HG02610 (cell line): ENCODE measurements at regions not wholly inside any gene's neighbourhood (a gene's known extent, or its start where the extent isn't known, plus 50 kb on each side); places are given as distances from the start of the nearest gene placed in this dataset.

Experiments
- ATAC-seq: cut with Tn5 transposase; IDR thresholded peaks from one replicate; pipeline ENCODE4 v1.9.1; 2021; ENCODE audit warnings: mild to moderate bottlenecking, moderate library complexity; ENCODE audit not compliant: unreplicated experiment

DNA sequence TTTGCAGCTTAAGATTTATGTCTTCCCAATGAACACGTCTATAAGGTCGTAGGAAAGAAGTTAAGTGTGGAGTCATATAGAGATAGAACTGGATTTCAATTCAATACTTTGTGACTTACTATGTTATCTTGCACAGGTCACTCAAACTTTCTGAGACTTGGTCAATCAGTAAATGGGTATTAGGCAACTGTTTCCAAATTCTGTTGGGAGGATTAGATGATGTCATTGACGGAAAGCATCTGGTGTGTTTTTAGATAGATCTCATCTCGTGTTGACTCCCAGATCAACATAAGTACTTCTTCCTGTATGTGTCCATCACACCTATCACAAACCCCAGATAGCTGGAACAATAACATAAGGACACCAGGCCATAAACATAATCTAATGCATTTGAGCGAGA lies 771.1 kb upstream of the FANCL start:
- no peak for ATAC-seq

GRCh38 chr2:59008950-59009349 lies 767.8 kb upstream of the FANCL start:
- no peak for ATAC-seq

DNA sequence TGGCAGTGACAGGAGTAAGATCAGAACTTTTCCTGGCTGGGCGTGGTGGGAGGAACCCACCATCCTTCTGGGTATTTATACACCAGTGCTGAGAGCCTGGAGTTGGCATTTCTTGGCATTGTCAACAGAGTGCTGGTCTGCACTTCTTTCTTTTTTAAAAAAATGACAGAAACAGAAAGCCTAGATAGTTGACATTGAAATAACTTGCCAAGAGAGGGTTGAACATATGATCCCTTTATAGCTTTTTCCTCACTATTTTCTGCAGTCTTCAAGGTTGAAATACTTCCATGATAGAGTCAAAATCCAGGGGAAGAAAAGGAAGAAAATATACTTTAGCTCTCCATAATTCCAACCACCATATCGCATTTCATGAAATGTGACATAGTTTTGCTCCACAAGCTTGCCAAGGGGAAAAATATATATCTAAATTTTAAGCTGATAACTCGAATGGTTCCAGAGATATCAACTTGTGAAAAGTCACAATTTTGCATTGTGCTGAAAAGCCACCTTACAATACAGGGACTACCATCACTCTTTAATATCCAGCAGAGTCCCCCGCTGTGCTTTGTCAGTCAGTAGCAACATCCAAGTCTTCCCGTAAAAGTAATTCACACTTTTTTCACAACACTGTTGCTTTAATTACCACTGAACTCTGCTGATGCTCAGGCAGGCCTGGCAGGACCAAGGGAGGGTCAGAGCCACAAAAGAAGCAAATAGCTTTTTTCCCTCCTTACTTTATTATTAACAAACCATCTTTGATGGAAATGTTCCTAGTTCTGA lies 764.9 kb upstream of the FANCL start:
- no peak for ATAC-seq

- no peak for ATAC-seq
Measured at GRCh38 chr2:59004621-59005020, 763.5 kb upstream of the FANCL start.

DNA sequence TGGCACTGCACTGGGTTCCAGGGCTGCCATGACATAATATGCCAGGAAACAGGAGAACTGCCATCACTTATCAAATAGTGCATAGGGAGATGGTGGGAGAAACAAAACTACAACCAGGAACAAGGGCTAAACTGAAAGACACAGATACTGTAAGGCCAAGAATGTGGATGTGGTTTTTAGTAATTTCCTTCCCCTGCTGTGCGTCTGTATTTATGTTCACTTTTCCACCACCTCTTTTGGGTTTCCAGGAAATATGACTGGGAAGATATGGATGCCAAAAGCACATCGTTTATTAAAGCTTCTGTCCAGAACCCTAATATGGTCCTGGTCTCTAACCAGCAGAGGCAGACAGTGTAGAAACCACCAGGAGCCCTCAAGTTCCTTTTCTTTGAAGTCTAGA lies 759.7 kb upstream of the FANCL start:
- no peak for ATAC-seq

- no peak for ATAC-seq
Measured at GRCh38 chr2:58992062-58992706, 751.1 kb upstream of the FANCL start.

DNA sequence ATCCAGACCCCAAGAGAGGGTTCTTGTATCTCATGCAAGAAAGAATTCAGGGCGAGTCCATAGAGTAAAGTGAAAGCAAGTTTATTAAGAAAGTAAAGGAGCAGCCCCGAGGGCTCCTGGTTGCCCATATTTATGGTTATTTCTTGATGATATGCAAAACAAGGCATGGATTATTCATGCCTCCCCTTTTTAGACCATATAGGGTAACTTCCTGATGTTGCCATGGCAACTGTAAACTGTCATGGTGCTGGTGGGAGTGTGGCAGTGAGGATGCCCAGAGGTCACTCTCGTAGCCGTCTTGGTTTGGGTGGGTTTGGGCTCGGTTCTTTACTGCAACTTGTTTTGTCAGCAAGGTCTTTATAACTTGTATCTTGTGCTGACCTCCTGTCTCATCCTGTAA lies 750.2 kb upstream of the FANCL start:
- no peak for ATAC-seq

DNA sequence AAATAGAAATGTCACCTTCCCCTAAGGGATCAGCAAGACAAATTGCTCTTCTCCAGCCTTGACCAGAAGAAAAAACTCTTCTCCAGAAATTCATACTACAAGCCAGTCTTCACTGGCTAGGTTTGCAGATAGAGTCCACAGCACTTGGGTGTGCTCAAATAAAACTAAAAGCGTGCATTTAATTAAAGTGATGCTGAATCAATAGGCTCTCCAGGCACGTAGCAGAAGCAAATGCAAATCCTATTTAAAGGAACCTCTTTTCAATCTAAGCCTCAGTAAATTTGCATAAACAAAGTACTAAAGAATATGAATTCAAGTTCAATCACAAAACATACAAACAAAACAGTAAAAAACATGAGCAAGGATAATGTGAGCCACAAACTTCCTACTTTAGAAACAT lies 744.4 kb upstream of the FANCL start:
- no peak for ATAC-seq

DNA sequence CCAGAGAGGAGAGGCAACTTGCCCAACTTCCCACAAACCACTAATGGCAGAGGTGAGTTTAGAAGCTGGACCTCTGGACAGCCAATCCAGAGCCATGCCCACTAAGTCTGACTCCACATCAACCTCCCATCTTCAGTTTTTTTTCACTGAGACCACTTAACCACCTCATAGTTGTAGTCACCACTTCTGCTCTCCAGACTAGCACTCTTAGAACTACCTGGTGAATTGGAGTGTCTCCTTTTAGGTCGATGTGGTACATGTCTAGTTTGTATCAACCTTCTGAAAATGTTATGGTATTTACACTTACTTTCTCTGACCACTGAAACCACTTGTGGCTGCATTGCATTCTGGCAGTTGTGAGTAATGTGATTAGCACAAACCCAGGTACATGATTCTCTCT lies 743.6 kb upstream of the FANCL start:
- no peak for ATAC-seq

DNA sequence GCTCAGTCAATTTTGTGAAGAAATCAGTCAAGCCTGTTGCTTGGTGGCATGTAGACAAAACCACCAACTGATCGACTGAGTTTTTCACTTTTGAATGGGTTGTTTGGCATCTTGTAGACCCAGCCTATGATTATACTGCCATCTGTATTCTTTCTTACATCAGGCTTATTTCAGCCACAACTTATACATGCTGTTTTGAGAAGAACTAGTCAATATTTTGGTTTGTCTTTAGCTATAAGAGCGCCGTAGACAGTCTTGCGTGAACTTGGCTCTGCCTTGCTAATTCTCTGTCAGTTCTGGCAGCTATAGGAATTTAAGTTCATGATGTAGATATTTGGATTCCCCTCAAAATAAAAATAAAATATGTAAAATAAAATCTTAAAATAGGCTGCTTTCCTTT lies 742.0 kb upstream of the FANCL start:
- no peak for ATAC-seq

GRCh38 chr2:58981237-58981636 lies 740.1 kb upstream of the FANCL start:
- no peak for ATAC-seq

- no peak for ATAC-seq
Measured at GRCh38 chr2:58976375-58977071, 735.4 kb upstream of the FANCL start.

- no peak for ATAC-seq
Measured at GRCh38 chr2:58974881-58975280, 733.8 kb upstream of the FANCL start.

DNA sequence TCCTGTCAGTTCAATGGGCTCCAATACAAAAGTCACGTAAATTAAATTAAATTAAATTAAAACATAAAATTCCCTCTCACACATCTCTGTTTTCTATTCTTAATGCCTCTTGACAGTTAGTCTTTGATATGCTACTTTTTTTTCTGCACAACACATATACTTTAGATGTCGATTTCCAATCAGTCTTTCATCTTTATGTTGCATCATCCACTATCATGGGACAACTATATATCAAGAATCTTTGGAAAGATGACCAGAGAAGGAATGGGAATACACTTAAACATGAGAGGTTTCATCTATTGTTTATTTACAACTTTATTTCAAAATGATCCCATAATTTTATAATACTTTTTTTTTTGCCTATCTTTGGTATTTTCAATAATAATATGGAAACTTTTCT lies 733.3 kb upstream of the FANCL start:
- no peak for ATAC-seq

DNA sequence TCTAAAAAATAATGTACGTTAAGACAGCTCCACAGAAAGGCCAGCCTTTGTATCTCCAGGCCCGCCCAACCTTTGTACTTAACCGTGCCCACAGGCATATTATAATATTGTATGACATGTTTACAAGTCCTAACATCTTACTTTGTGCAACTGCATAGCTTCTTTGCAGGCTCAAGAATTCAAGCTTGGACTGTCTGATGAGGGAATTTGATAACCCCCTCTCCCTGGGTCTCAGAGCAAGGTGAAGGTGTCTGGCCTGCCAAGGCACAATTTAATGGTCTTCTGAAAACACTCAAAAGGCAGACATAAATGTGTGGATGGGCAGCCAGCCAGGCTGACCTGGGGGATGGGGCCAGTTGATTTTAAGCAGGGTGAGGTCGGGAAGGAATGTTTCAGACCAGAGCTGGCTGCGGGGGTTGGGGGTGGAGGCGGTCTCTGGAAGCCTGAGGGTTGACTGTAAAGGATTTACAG lies 732.7 kb upstream of the FANCL start:
- ATAC-seq, result no peak

- ATAC-seq, result no peak
Measured at GRCh38 chr2:58972737-58973136, 731.6 kb upstream of the FANCL start.

- ATAC-seq, result no peak
Measured at GRCh38 chr2:58971511-58972360, 730.6 kb upstream of the FANCL start.

DNA sequence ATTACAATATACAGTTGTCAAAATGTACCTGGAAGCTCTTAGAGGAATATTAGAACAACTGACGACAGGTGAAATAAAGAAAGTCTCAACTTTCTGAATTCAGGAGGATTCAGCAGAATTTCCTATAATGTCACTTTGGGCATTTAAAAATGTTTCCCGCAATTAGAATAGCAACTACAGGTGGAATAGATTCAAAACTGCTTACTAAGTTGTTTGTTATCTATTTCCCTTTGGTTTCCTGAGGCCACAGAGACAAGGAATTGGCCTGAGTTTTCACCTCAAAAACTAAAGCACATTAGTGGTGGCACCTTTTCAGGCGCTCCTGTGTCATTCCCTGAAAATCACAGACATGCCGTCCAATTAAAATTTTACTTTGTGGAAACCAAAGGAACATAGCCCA lies 729.2 kb upstream of the FANCL start:
- no peak for ATAC-seq

DNA sequence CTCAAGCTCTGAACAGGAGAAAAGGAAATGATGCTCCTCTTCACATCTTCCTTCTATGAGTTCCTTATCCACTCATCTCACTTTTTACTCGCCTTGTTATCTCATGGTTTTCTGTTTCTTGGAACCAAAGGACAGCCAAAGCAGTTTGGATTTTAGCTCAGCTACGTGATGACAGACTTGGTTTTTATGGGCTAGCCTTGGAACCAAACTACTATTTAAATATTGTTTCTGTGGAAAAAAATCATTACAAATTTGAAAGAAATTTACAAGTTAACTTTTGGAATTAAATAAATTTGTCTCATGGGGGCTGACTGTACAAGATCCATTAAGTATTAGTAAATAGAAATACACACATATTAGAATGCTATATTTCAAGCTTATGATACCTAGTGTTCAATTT lies 727.8 kb upstream of the FANCL start:
- no peak for ATAC-seq

DNA sequence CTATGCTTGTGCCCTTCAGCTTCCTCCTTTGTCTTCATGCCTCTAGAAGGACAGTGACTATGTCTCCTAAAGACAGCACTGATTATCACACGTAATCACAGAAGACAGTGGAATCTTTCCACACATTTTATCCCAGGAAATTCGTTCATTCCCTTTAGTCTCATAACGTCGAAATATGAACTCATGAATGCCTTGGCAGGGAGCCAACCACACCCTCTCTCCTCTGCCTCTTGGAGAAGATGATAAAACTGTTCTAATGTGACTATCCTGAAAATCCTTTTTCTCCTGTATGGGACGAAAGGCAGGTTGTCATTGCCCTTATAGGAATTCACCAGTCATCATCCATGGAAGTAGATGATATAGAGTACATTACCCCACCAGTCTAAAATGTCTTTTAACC lies 726.6 kb upstream of the FANCL start:
- ATAC-seq, result no peak

- ATAC-seq, result no peak
Measured at GRCh38 chr2:58965602-58966001, 724.5 kb upstream of the FANCL start.
